Neural progenitor cell (in vitro differentiated cells): ENCODE measurements at regions not wholly inside any gene's neighbourhood (a gene's known extent, or its start where the extent isn't known, plus 50 kb on each side); places are given as distances from the start of the nearest gene placed in this dataset.

Experiments used
- DNase-seq: peaks from one replicate; pipeline ENCODE4 v3.0.0-alpha.2; 2016; ENCODE audit warnings: low spot score
- H2AFZ ChIP-seq: fragments of 200-600 bp; sonication (generic); replicated peaks from 2 replicates; pipeline ENCODE4 v1.6.1; 2016; ENCODE audit warnings: antibody characterized with exemption
- H3F3A ChIP-seq: fragments of 200-600 bp; sonication (generic); 2 replicates; pipeline ENCODE4 v1.6.1; 2016; ENCODE audit warnings: antibody characterized with exemption, low read depth
- H3K27ac ChIP-seq: fragments of 200-600 bp; sonication (generic); 2 replicates; pipeline ENCODE4 v1.5.1; 2016; ENCODE audit warnings: mild to moderate bottlenecking
- H3K27me3 ChIP-seq: fragments of 200-600 bp; sonication (generic); 2 replicates; pipeline ENCODE4 v1.6.1; 2016; ENCODE audit warnings: mild to moderate bottlenecking, moderate library complexity
- H3K36me3 ChIP-seq: fragments of 200-600 bp; sonication (generic); 2 replicates; pipeline ENCODE4 v1.5.1; 2016
- H3K4me1 ChIP-seq: fragments of 200-600 bp; sonication (generic); 2 replicates; pipeline ENCODE4 v1.6.1; 2016; ENCODE audit warnings: mixed run types
- H3K4me2 ChIP-seq: fragments of 200-600 bp; sonication (generic); 2 replicates; pipeline ENCODE4 v1.6.1; 2016
- H3K4me3 ChIP-seq: fragments of 200-600 bp; sonication (generic); 2 replicates; pipeline ENCODE4 v1.5.1; 2016
- H3K79me2 ChIP-seq: fragments of 200-600 bp; sonication (generic); 2 replicates; pipeline ENCODE4 v1.6.1; 2016; ENCODE audit warnings: low read depth
- H3K9ac ChIP-seq: fragments of 200-600 bp; sonication (generic); 2 replicates; pipeline ENCODE4 v1.6.1; 2016
- H3K9me3 ChIP-seq: fragments of 200-600 bp; sonication (generic); 2 replicates; pipeline ENCODE4 v1.5.1; 2016; ENCODE audit warnings: low read depth
- H4K20me1 ChIP-seq: fragments of 200-600 bp; sonication (generic); 2 replicates; pipeline ENCODE4 v1.6.1; 2016; ENCODE audit warnings: low read depth
- H3K27ac Mint-ChIP-seq: 3 replicates; pipeline ENCODE4 v1.8.0; 2021; ENCODE audit warnings: mixed read lengths
- H3K27me3 Mint-ChIP-seq: 2 replicates; pipeline ENCODE4 v1.8.0; 2022; ENCODE audit warnings: low read depth, mild to moderate bottlenecking, inconsistent platforms, moderate library complexity, mixed read lengths; ENCODE audit not compliant: insufficient read depth
- H3K36me3 Mint-ChIP-seq: 3 replicates; pipeline ENCODE4 v1.8.0; 2021; ENCODE audit warnings: mixed read lengths
- H3K4me1 Mint-ChIP-seq: 3 replicates; pipeline ENCODE4 v1.8.0; 2021; ENCODE audit warnings: mixed read lengths
- H3K4me3 Mint-ChIP-seq: 3 replicates; pipeline ENCODE4 v1.8.0; 2021; ENCODE audit warnings: mild to moderate bottlenecking, moderate library complexity, mixed read lengths
- H3K9me3 Mint-ChIP-seq: 3 replicates; pipeline ENCODE4 v1.8.0; 2020; ENCODE audit warnings: mixed read lengths
- CTCF ChIP-seq: fragments of 200-600 bp; sonication (generic); IDR thresholded peaks from 2 replicates; pipeline ENCODE4 v1.5.1; 2017; ENCODE audit warnings: antibody characterized with exemption, mild to moderate bottlenecking
- EZH2 ChIP-seq: fragments of 200-600 bp; sonication (generic); IDR thresholded peaks from 2 replicates; pipeline ENCODE4 v1.6.1; 2017; ENCODE audit warnings: antibody characterized with exemption, mild to moderate bottlenecking, moderate library complexity
- EZH2phosphoT487 ChIP-seq: fragments of 200-600 bp; sonication (generic); IDR thresholded peaks from 2 replicates; pipeline ENCODE4 v1.6.1; 2017; ENCODE audit warnings: antibody characterized with exemption

GRCh38 chr2:83574614-83575013 is 884.5 kb downstream of the SUCLG1 start:
- H3K9ac ChIP-seq = no peak overlapping the region
- Mint-ChIP-seq H3K27ac (no peak overlapping the region), H3K9me3 (no peaks in the 10 kb centered on the region), H3K4me1 (peaks cover 15% of the 10 kb centered on the region), H3K4me3 (no peak overlapping the region), H3K27me3 (no peaks in the 10 kb centered on the region), H3K36me3 (no peaks in the 10 kb centered on the region)
- no peak overlapping the region for H3K27ac ChIP-seq
- no peak overlapping the region for H3K4me2 ChIP-seq
- no peaks in the 10 kb centered on the region for H4K20me1 ChIP-seq
- no peak overlapping the region for H2AFZ ChIP-seq
- H3F3A ChIP-seq = no peaks in the 10 kb centered on the region
- no peak for TF ChIP-seq CTCF
- TF ChIP-seq EZH2 = no peak
- no peak for TF ChIP-seq EZH2phosphoT487
- DNase-seq = no peak
- H3K4me1 ChIP-seq = peaks cover 5% of the 10 kb centered on the region
- H3K79me2 ChIP-seq = no peaks in the 10 kb centered on the region
- H3K9me3 ChIP-seq = no peaks in the 10 kb centered on the region
- no peak overlapping the region for H3K4me3 ChIP-seq
- H3K36me3 ChIP-seq = no peaks in the 10 kb centered on the region
- no peaks in the 10 kb centered on the region for H3K27me3 ChIP-seq

GRCh38 chr2:83573060-83573459 is 886.0 kb downstream of the SUCLG1 start:
- no peaks in the 10 kb centered on the region for H3K27me3 Mint-ChIP-seq
- H3K9me3 Mint-ChIP-seq = no peaks in the 10 kb centered on the region
- Histone ChIP-seq H3K4me1 (peaks cover 7% of the 10 kb centered on the region), H3K79me2 (no peaks in the 10 kb centered on the region), H3K27me3 (no peaks in the 10 kb centered on the region), H4K20me1 (no peaks in the 10 kb centered on the region), H3K4me2 (no peak overlapping the region), H3K36me3 (no peaks in the 10 kb centered on the region), H3K9me3 (no peaks in the 10 kb centered on the region), H3K9ac (no peak overlapping the region), H3K4me3 (no peak overlapping the region), H3F3A (no peaks in the 10 kb centered on the region), H3K27ac (no peak overlapping the region), H2AFZ (no peak overlapping the region)
- H3K4me3 Mint-ChIP-seq = no peak overlapping the region
- H3K4me1 Mint-ChIP-seq = peaks cover 11% of the 10 kb centered on the region
- TF ChIP-seq CTCF (no peak), EZH2 (no peak), EZH2phosphoT487 (no peak)
- H3K36me3 Mint-ChIP-seq = no peaks in the 10 kb centered on the region
- H3K27ac Mint-ChIP-seq = no peak overlapping the region
- DNase-seq = no peak

DNA sequence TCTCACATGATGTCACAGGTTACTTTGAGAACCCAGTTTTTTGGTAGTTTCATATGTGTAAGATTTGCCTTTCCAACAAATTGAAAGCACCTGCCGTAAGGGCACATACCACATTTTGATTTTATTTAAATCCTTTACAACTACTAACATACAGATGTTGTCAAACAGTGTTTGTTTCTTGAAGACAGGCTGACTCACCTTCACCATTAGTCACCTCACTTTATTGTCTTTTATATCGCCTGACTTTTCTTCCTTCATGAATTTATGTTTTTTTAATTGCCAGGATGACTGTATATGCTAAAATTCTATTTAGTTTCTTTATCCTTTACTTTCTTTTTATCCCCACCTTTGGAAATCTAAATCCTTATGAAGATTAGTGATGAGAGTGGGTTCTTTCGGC is 886.7 kb downstream of the SUCLG1 start:
- H3K36me3 Mint-ChIP-seq = no peaks in the 10 kb centered on the region
- no peaks in the 10 kb centered on the region for H3K9me3 ChIP-seq
- no peak overlapping the region for H3K27ac Mint-ChIP-seq
- no peak overlapping the region for H3K4me2 ChIP-seq
- H3K4me3 ChIP-seq = no peak overlapping the region
- H4K20me1 ChIP-seq = no peaks in the 10 kb centered on the region
- H3K27ac ChIP-seq = no peak overlapping the region
- H3K4me1 Mint-ChIP-seq = peaks cover 7% of the 10 kb centered on the region
- H3K9me3 Mint-ChIP-seq = no peaks in the 10 kb centered on the region
- H3F3A ChIP-seq = no peaks in the 10 kb centered on the region
- H3K4me3 Mint-ChIP-seq = no peak overlapping the region
- H3K79me2 ChIP-seq = no peaks in the 10 kb centered on the region
- no peak overlapping the region for H3K9ac ChIP-seq
- H3K27me3 ChIP-seq = no peaks in the 10 kb centered on the region
- TF ChIP-seq CTCF (no peak), EZH2phosphoT487 (no peak), EZH2 (no peak)
- no peaks in the 10 kb centered on the region for H3K36me3 ChIP-seq
- H2AFZ ChIP-seq = no peak overlapping the region
- DNase-seq = no peak
- H3K4me1 ChIP-seq = peaks cover 7% of the 10 kb centered on the region
- no peaks in the 10 kb centered on the region for H3K27me3 Mint-ChIP-seq

DNA sequence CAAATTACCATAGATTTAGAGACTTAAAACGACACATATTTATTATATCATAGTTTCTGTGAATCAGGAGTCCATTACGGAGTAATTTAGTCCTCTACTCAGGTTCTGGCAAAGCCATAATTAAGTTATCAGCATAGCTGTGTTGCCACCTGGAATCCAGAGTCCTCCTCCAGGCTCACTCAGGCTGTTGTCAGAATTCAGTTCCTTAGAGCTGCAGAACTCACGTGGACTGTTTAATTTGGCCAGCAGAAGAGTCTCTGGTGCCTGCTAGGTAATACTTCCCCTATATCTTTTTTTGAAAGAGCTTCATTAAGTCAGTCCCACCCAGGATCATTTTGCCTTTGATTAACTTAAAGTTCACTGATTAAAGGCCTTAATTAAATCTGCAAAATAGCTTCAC is 891.5 kb downstream of the SUCLG1 start:
- Mint-ChIP-seq H3K27me3 (peaks cover 2% of the 10 kb centered on the region), H3K27ac (no peak overlapping the region), H3K4me1 (no peaks in the 10 kb centered on the region), H3K36me3 (no peaks in the 10 kb centered on the region), H3K9me3 (no peaks in the 10 kb centered on the region), H3K4me3 (no peak overlapping the region)
- H4K20me1 ChIP-seq = no peaks in the 10 kb centered on the region
- no peaks in the 10 kb centered on the region for H3K79me2 ChIP-seq
- H3K36me3 ChIP-seq = no peaks in the 10 kb centered on the region
- TF ChIP-seq CTCF (no peak), EZH2 (no peak), EZH2phosphoT487 (no peak)
- H3K9me3 ChIP-seq = no peaks in the 10 kb centered on the region
- no peak overlapping the region for H3K27ac ChIP-seq
- no peaks in the 10 kb centered on the region for H3K27me3 ChIP-seq
- no peak for DNase-seq
- no peak overlapping the region for H3K4me3 ChIP-seq
- no peak overlapping the region for H3K4me2 ChIP-seq
- H2AFZ ChIP-seq = no peak overlapping the region
- no peak overlapping the region for H3K9ac ChIP-seq
- peaks cover 7% of the 10 kb centered on the region for H3K4me1 ChIP-seq
- no peaks in the 10 kb centered on the region for H3F3A ChIP-seq
